Omental fat pad (tissue), 3 donors: ENCODE measurements at regions not wholly inside any gene's neighbourhood (a gene's known extent, or its start where the extent isn't known, plus 50 kb on each side); places are given as distances from the start of the nearest gene placed in this dataset.

Experiments used
- ATAC-seq: fragments of 150-250 bp; one replicate; pipeline ENCODE4 v1.9.1; 2016; ENCODE audit warnings: mild to moderate bottlenecking, moderate library complexity; ENCODE audit not compliant: low FRiP score
- DNase-seq: peaks from one replicate; pipeline ENCODE4 v3.0.0-alpha.2; 2019; ENCODE audit warnings: low spot score
- CTCF ChIP-seq, 3 donors: fragments of 450-650 bp; IDR thresholded peaks; one replicate each; pipeline ENCODE4 v1.5.1; 2016 to 2017; ENCODE audit warnings: antibody characterized with exemption in 3 of 3, mild to moderate bottlenecking in 3 of 3, moderate library complexity in 2 of 3

GRCh38 chr1:81547261-81547911 is 253.3 kb upstream of the ADGRL2 start:
- ATAC-seq (no peak), DNase-seq (no peak)
- TF ChIP-seq CTCF (IDR thresholded peaks at IDR 0.05) = no peak

- no peak for DNase-seq
- ATAC-seq = no peak
- TF ChIP-seq CTCF (IDR thresholded peaks at IDR 0.05) = no peak
Measured at GRCh38 chr1:81545734-81546133, 255.0 kb upstream of the ADGRL2 start.

GRCh38 chr1:81543764-81544163 is 257.0 kb upstream of the ADGRL2 start:
- DNase-seq (no peak), ATAC-seq (no peak)
- no peak for TF ChIP-seq CTCF (IDR thresholded peaks at IDR 0.05)

- DNase-seq = no peak
- no peak for ATAC-seq
- no peak for TF ChIP-seq CTCF (IDR thresholded peaks at IDR 0.05)
Measured at GRCh38 chr1:81542196-81542595, 258.5 kb upstream of the ADGRL2 start.

GRCh38 chr1:81540216-81540615 is 260.5 kb upstream of the ADGRL2 start:
- no peak for DNase-seq
- no peak for TF ChIP-seq CTCF (IDR thresholded peaks at IDR 0.05)
- no peak for ATAC-seq

GRCh38 chr1:81529014-81529413 is 271.7 kb upstream of the ADGRL2 start:
- ATAC-seq (no peak), DNase-seq (no peak)
- TF ChIP-seq CTCF (IDR thresholded peaks at IDR 0.05) = no peak

- TF ChIP-seq CTCF (IDR thresholded peaks at IDR 0.05) = no peak
- DNase-seq = no peak
- no peak for ATAC-seq
Measured at GRCh38 chr1:81525085-81525484, 275.6 kb upstream of the ADGRL2 start.
